Body of pancreas (tissue), 4 donors: ENCODE measurements at regions not wholly inside any gene's neighbourhood (a gene's known extent, or its start where the extent isn't known, plus 50 kb on each side); places are given as distances from the start of the nearest gene placed in this dataset.

Experiments used
- CTCF ChIP-seq, 7 experiments: fragments of 450-650 bp in 4 of 7; fragments of 200-600 bp in 3 of 7; sonication (generic) in 3 of 7; IDR thresholded peaks; one replicate each; pipeline ENCODE4 v1.5.1; 2016 to 2019; ENCODE audit warnings: antibody characterized with exemption in 7 of 7
- POLR2A ChIP-seq, 3 donors: fragments of 450-650 bp; IDR thresholded peaks; one replicate each; pipeline ENCODE4 v1.6.1; 2016; ENCODE audit warnings: antibody characterized with exemption in 3 of 3, mild to moderate bottlenecking in 2 of 3

DNA sequence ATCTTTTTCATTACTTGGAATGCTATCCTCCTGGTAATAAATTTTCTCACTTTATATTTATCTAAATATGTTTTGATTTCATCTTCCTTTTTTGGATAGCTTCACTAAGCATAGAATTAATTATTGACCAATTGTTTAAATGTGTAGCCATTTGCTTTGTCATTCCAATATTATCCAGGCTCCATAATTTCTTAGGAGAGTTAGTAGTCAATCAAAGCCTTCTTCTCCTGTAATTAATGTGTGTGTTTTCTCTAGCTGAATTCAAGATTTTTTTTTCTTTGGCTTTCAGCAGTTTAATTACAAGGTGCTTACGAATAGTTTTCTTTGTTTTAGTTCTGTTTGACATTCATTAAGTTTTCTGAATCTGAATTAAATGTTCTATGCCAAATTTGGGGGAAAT, 545.9 kb upstream of the CELF2 start:
- TF ChIP-seq CTCF (IDR thresholded peaks at IDR 0.05) (no peak), POLR2A (IDR thresholded peaks at IDR 0.05) (no peak)
